ENCODE measurements at regions not wholly inside any gene's neighbourhood (a gene's known extent, or its start where the extent isn't known, plus 50 kb on each side); places are given as distances from the start of the nearest gene placed in this dataset.

DNA sequence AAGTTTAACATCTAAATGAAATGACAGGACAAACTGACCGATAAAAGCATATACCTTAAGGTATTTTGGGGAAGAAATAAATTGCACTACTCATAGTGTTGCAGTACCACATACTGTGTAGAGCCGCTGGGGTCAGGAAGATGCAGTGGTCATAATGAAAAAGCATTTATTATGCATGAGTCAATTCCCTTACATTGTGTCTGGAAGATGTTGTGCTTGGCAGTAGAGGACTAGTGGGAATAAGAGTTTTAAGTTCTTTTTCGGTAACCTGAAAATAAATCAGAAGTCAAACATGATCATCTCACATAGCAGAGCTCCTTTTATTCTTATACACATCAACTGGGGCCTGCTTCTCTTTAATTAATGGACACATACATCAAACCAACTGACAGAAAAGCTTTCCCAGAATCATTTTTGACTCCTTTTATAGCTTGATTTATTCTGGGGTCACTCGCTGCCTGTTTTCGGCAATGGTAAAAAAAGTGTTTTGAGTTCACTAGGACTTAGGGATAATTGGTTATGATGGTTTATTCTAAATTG is 262.5 kb upstream of the CHD1 start:
- Histone ChIP-seq H3K23ac (ENCODE audit: low read length) (no peak overlapping the region), H2BK120ac (ENCODE audit: insufficient read depth, low read length, poor library complexity) (no peak overlapping the region), H3K4me2 (ENCODE audit: low read length) (no peak overlapping the region), H2AK5ac (ENCODE audit: low read length) (no peak overlapping the region), H4K8ac (ENCODE audit: low read depth, low read length) (no peak overlapping the region), H4K12ac (ENCODE audit: low read depth, low read length) (no peak overlapping the region), H3K4me1 (ENCODE audit: control insufficient read depth in 1 of 2, insufficient read depth in 2 of 2, low read length in 2 of 2) (no peaks in the 10 kb centered on the region), H3K27ac (ENCODE audit: low read depth, low read length) (no peak overlapping the region), H3K27me3 (ENCODE audit: insufficient read depth, low read length) (no peaks in the 10 kb centered on the region), H3K14ac (ENCODE audit: low read length) (no peak overlapping the region), H3K36me3 (ENCODE audit: control insufficient read depth in 1 of 2, insufficient read depth in 2 of 2, low read length in 2 of 2) (no peaks in the 10 kb centered on the region), H3K9ac (ENCODE audit: low read length) (no peak overlapping the region), H3K18ac (ENCODE audit: low read length) (no peak overlapping the region), H4K91ac (ENCODE audit: low read depth, low read length) (no peak overlapping the region), H3K4ac (ENCODE audit: low read depth, low read length) (no peak overlapping the region), H2BK12ac (ENCODE audit: low read length) (no peak overlapping the region), H3K79me2 (ENCODE audit: control insufficient read depth, insufficient read depth, low read length, poor library complexity) (no peaks in the 10 kb centered on the region), H3K9me3 (ENCODE audit: insufficient read depth, low read depth, low read length) (no peaks in the 10 kb centered on the region), H3K4me3 (ENCODE audit: low read depth, low read length) (no peak overlapping the region), H3K79me1 (ENCODE audit: low read length) (no peaks in the 10 kb centered on the region), H2BK5ac (ENCODE audit: low read depth, low read length, poor library complexity) (no peak overlapping the region), H2AFZ (ENCODE audit: insufficient read depth, low read length, poor library complexity) (no peak overlapping the region)
- no peak for DNase-seq
- WGBS (ENCODE audit: extremely low coverage, insufficient coverage, insufficient read length), result no CpG with 5 or more reads among the region's 5 CpGs

DNA sequence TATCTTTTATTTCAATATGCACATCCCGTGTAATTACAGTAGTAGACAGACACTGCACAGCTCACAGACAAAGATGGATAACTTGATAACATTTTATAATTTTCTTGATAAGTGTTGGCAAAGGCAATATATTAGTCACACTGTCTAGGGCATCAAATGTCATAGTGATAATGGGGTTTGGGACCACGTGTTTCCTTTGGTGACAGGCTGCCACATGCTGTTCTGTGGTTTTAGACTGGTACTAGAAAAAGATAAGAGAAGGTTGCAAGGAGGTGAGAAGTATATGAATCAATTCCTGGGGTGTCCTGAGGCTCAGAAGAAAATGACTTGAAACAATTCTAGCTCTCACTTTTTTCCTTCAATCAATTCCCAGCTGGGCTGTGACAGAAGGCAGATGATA is 258.8 kb upstream of the CHD1 start:
- Histone ChIP-seq H3K36me3 (ENCODE audit: control insufficient read depth in 1 of 2, insufficient read depth in 2 of 2, low read length in 2 of 2) (no peaks in the 10 kb centered on the region), H3K27ac (ENCODE audit: low read depth, low read length) (no peak overlapping the region), H3K4me3 (ENCODE audit: low read depth, low read length) (no peak overlapping the region), H3K23ac (ENCODE audit: low read length) (no peak overlapping the region), H3K4ac (ENCODE audit: low read depth, low read length) (no peak overlapping the region), H3K27me3 (ENCODE audit: insufficient read depth, low read length) (no peaks in the 10 kb centered on the region), H4K8ac (ENCODE audit: low read depth, low read length) (no peak overlapping the region), H3K4me2 (ENCODE audit: low read length) (no peak overlapping the region), H3K9ac (ENCODE audit: low read length) (no peak overlapping the region), H2BK120ac (ENCODE audit: insufficient read depth, low read length, poor library complexity) (no peak overlapping the region), H2BK12ac (ENCODE audit: low read length) (no peak overlapping the region), H2AFZ (ENCODE audit: insufficient read depth, low read length, poor library complexity) (no peak overlapping the region), H4K91ac (ENCODE audit: low read depth, low read length) (no peak overlapping the region), H3K4me1 (ENCODE audit: control insufficient read depth in 1 of 2, insufficient read depth in 2 of 2, low read length in 2 of 2) (no peaks in the 10 kb centered on the region), H3K79me2 (ENCODE audit: control insufficient read depth, insufficient read depth, low read length, poor library complexity) (no peaks in the 10 kb centered on the region), H4K12ac (ENCODE audit: low read depth, low read length) (no peak overlapping the region), H3K9me3 (ENCODE audit: insufficient read depth, low read depth, low read length) (no peaks in the 10 kb centered on the region), H2BK5ac (ENCODE audit: low read depth, low read length, poor library complexity) (no peak overlapping the region), H2AK5ac (ENCODE audit: low read length) (no peak overlapping the region), H3K79me1 (ENCODE audit: low read length) (no peaks in the 10 kb centered on the region), H3K18ac (ENCODE audit: low read length) (no peak overlapping the region), H3K14ac (ENCODE audit: low read length) (no peak overlapping the region)
- no CpG with 5 or more reads among the region's 2 CpGs for WGBS (ENCODE audit: extremely low coverage, insufficient coverage, insufficient read length)
- no peak for DNase-seq

DNA sequence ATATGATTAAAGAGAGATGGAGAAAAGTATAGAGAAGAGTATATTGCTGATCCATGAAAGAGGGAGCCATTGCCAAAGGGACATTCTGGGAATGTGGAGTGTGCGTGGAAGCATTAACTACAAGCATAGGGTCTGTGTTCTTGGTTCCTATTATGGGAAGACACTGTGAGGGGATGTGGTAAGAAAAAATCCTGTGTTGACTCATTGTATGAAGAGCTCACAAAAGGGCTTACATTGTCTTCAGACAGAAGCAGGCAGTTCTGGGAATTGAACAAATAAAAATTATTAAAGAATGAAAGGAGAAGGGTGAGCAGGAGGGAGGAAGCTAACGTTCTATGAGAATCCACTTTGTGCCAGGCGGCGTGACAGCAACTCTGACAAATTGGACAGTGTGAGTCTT is 250.4 kb upstream of the CHD1 start:
- Histone ChIP-seq H3K4me3 (ENCODE audit: low read depth, low read length) (no peak overlapping the region), H2BK120ac (ENCODE audit: insufficient read depth, low read length, poor library complexity) (no peak overlapping the region), H2AK5ac (ENCODE audit: low read length) (no peak overlapping the region), H2AFZ (ENCODE audit: insufficient read depth, low read length, poor library complexity) (no peak overlapping the region), H3K27me3 (ENCODE audit: insufficient read depth, low read length) (no peaks in the 10 kb centered on the region), H3K36me3 (ENCODE audit: control insufficient read depth in 1 of 2, insufficient read depth in 2 of 2, low read length in 2 of 2) (no peaks in the 10 kb centered on the region), H4K12ac (ENCODE audit: low read depth, low read length) (no peak overlapping the region), H3K9ac (ENCODE audit: low read length) (no peak overlapping the region), H3K9me3 (ENCODE audit: insufficient read depth, low read depth, low read length) (no peaks in the 10 kb centered on the region), H3K18ac (ENCODE audit: low read length) (no peak overlapping the region), H3K4me1 (ENCODE audit: control insufficient read depth in 1 of 2, insufficient read depth in 2 of 2, low read length in 2 of 2) (no peaks in the 10 kb centered on the region), H3K4ac (ENCODE audit: low read depth, low read length) (no peak overlapping the region), H4K8ac (ENCODE audit: low read depth, low read length) (no peak overlapping the region), H2BK5ac (ENCODE audit: low read depth, low read length, poor library complexity) (no peak overlapping the region), H4K91ac (ENCODE audit: low read depth, low read length) (no peak overlapping the region), H3K4me2 (ENCODE audit: low read length) (no peak overlapping the region), H3K23ac (ENCODE audit: low read length) (no peak overlapping the region), H2BK12ac (ENCODE audit: low read length) (no peak overlapping the region), H3K79me1 (ENCODE audit: low read length) (no peaks in the 10 kb centered on the region), H3K79me2 (ENCODE audit: control insufficient read depth, insufficient read depth, low read length, poor library complexity) (no peaks in the 10 kb centered on the region), H3K14ac (ENCODE audit: low read length) (no peak overlapping the region), H3K27ac (ENCODE audit: low read depth, low read length) (no peak overlapping the region)
- DNase-seq, result no peak
- WGBS (ENCODE audit: extremely low coverage, insufficient coverage, insufficient read length), result no CpG with 5 or more reads among the region's 4 CpGs

DNA sequence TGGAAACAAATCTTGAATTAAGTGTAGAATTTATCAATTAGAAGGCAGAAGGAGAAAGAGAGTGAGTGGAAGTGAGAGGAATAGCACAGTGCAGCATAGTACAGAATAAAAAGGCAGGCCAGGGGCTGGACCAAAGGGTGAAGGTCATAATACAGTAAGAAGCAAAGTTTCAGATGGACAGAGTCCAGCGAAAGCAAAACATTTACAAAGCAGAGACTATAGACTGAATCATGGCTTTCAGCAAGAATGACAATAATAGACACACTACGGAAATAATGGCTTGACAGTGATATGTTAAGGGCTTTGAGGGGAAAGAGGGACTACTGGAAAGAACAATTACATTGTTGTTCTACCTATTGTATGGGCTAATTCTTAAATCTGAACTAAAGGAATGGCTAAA is 249.0 kb upstream of the CHD1 start:
- no peaks in the 10 kb centered on the region for H3K9me3 ChIP-seq (ENCODE audit: insufficient read depth, low read depth, low read length)
- no peaks in the 10 kb centered on the region for H3K27me3 ChIP-seq (ENCODE audit: insufficient read depth, low read length)
- H4K91ac ChIP-seq (ENCODE audit: low read depth, low read length), result no peak overlapping the region
- no peak overlapping the region for H3K14ac ChIP-seq (ENCODE audit: low read length)
- no peak overlapping the region for H2BK12ac ChIP-seq (ENCODE audit: low read length)
- H3K79me2 ChIP-seq (ENCODE audit: control insufficient read depth, insufficient read depth, low read length, poor library complexity), result no peaks in the 10 kb centered on the region
- no peak overlapping the region for H3K4ac ChIP-seq (ENCODE audit: low read depth, low read length)
- H3K36me3 ChIP-seq (ENCODE audit: control insufficient read depth in 1 of 2, insufficient read depth in 2 of 2, low read length in 2 of 2), result no peaks in the 10 kb centered on the region
- no peak overlapping the region for H4K12ac ChIP-seq (ENCODE audit: low read depth, low read length)
- H3K27ac ChIP-seq (ENCODE audit: low read depth, low read length), result no peak overlapping the region
- no peak overlapping the region for H2AK5ac ChIP-seq (ENCODE audit: low read length)
- no peak overlapping the region for H2AFZ ChIP-seq (ENCODE audit: insufficient read depth, low read length, poor library complexity)
- H4K8ac ChIP-seq (ENCODE audit: low read depth, low read length), result no peak overlapping the region
- no peak overlapping the region for H3K4me2 ChIP-seq (ENCODE audit: low read length)
- no peak overlapping the region for H2BK120ac ChIP-seq (ENCODE audit: insufficient read depth, low read length, poor library complexity)
- no peaks in the 10 kb centered on the region for H3K79me1 ChIP-seq (ENCODE audit: low read length)
- H2BK5ac ChIP-seq (ENCODE audit: low read depth, low read length, poor library complexity), result no peak overlapping the region
- no peak overlapping the region for H3K18ac ChIP-seq (ENCODE audit: low read length)
- no peaks in the 10 kb centered on the region for H3K4me1 ChIP-seq (ENCODE audit: control insufficient read depth in 1 of 2, insufficient read depth in 2 of 2, low read length in 2 of 2)
- no peak overlapping the region for H3K4me3 ChIP-seq (ENCODE audit: low read depth, low read length)
- no peak for DNase-seq
- no CpG with 5 or more reads among the region's 2 CpGs for WGBS (ENCODE audit: extremely low coverage, insufficient coverage, insufficient read length)
- H3K9ac ChIP-seq (ENCODE audit: low read length), result no peak overlapping the region
- H3K23ac ChIP-seq (ENCODE audit: low read length), result no peak overlapping the region
